ENCODE measurements at regions not wholly inside any gene's neighbourhood (a gene's known extent, or its start where the extent isn't known, plus 50 kb on each side); places are given as distances from the start of the nearest gene placed in this dataset.

- H3K4me3 ChIP-seq (ENCODE audit: low read depth in 1 of 3, low read length in 3 of 3) = no peak overlapping the region
- WGBS = 87% methylated on average over 5 of the region's 5 CpGs
- TF ChIP-seq, protein P1, sequence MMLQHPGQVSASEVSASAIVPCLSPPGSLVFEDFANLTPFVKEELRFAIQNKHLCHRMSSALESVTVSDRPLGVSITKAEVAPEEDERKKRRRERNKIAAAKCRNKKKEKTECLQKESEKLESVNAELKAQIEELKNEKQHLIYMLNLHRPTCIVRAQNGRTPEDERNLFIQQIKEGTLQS (IDR thresholded peaks at IDR 0.05) = no peak
- TF ChIP-seq REST (IDR thresholded peaks at IDR 0.05) (no peak), SP1 (IDR thresholded peaks at IDR 0.05) (no peak), TAF1 (conservative IDR thresholded peaks at IDR 0.05) (no peak), FOXA2 (IDR thresholded peaks at IDR 0.05) (no peak)
- no peaks in the 10 kb centered on the region for H3K36me3 ChIP-seq (ENCODE audit: control insufficient read depth in 4 of 4, insufficient read depth in 3 of 4, low read depth in 1 of 4, low read length in 3 of 4)
- no peak overlapping the region for H3K9ac ChIP-seq (ENCODE audit: low read depth in 1 of 2, low read length in 2 of 2)
- H3K4me1 ChIP-seq (ENCODE audit: control insufficient read depth in 4 of 4, insufficient read depth in 4 of 4, low read length in 3 of 4) = peaks cover 0 to 4% (median 1%) of the 10 kb centered on the region in 4 donors
- no peaks in the 10 kb centered on the region for H3K9me3 ChIP-seq (ENCODE audit: control insufficient read depth in 4 of 4, low read length in 3 of 4)
- H3K27me3 ChIP-seq (ENCODE audit: control insufficient read depth in 4 of 4, insufficient read depth in 4 of 4, low read length in 3 of 4) = no peaks in the 10 kb centered on the region
- DNase-seq (ENCODE audit: low spot score) = no peak
- no peak overlapping the region for H3K27ac ChIP-seq (ENCODE audit: low read depth in 1 of 2, low read length in 2 of 2)
These were observed 73.6 kb upstream of the GRK3 start for GRCh38 chr22:25490896-25491295.

GRCh38 chr22:25492162-25492561, 72.3 kb upstream of the GRK3 start:
- no peaks in the 10 kb centered on the region for H3K9me3 ChIP-seq (ENCODE audit: control insufficient read depth in 4 of 4, low read length in 3 of 4)
- no peaks in the 10 kb centered on the region for H3K36me3 ChIP-seq (ENCODE audit: control insufficient read depth in 4 of 4, insufficient read depth in 3 of 4, low read depth in 1 of 4, low read length in 3 of 4)
- H3K4me3 ChIP-seq (ENCODE audit: low read depth in 1 of 3, low read length in 3 of 3) = no peak overlapping the region
- no peak for TF ChIP-seq RXRA (IDR thresholded peaks at IDR 0.05)
- no peak for TF ChIP-seq SP1 (IDR thresholded peaks at IDR 0.05)
- TF ChIP-seq, protein P1 (IDR thresholded peaks at IDR 0.05) = no peak
- TF ChIP-seq CTCF (IDR thresholded peaks at IDR 0.05; ENCODE audit: low read depth, low read length, missing input control) = no peak
- no peak for TF ChIP-seq YY1 (IDR thresholded peaks at IDR 0.05)
- no peak for TF ChIP-seq REST (IDR thresholded peaks at IDR 0.05)
- TF ChIP-seq EGR1 (IDR thresholded peaks at IDR 0.05; ENCODE audit: low read depth in 2 of 2) = no peak
- TF ChIP-seq, protein P2, sequence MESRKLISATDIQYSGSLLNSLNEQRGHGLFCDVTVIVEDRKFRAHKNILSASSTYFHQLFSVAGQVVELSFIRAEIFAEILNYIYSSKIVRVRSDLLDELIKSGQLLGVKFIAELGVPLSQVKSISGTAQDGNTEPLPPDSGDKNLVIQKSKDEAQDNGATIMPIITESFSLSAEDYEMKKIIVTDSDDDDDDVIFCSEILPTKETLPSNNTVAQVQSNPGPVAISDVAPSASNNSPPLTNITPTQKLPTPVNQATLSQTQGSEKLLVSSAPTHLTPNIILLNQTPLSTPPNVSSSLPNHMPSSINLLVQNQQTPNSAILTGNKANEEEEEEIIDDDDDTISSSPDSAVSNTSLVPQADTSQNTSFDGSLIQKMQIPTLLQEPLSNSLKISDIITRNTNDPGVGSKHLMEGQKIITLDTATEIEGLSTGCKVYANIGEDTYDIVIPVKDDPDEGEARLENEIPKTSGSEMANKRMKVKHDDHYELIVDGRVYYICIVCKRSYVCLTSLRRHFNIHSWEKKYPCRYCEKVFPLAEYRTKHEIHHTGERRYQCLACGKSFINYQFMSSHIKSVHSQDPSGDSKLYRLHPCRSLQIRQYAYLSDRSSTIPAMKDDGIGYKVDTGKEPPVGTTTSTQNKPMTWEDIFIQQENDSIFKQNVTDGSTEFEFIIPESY (IDR thresholded peaks at IDR 0.05) = no peak
- no peak for TF ChIP-seq FOXA2 (IDR thresholded peaks at IDR 0.05)
- no peak for TF ChIP-seq JUND (IDR thresholded peaks at IDR 0.05)
- TF ChIP-seq MAX (IDR thresholded peaks at IDR 0.05) = no peak
- TF ChIP-seq TAF1 (conservative IDR thresholded peaks at IDR 0.05) = no peak
- TF ChIP-seq FOXA1 (IDR thresholded peaks at IDR 0.05) = no peak
- no peak for TF ChIP-seq GABPA (IDR thresholded peaks at IDR 0.05 in 1 of 2, conservative IDR thresholded peaks at IDR 0.05 in 1 of 2)
- no peak for TF ChIP-seq NR2F2 (IDR thresholded peaks at IDR 0.05)
- no peak for TF ChIP-seq HNF4A (conservative IDR thresholded peaks at IDR 0.05)
- TF ChIP-seq RAD21 (IDR thresholded peaks at IDR 0.05) = no peak
- no peak for TF ChIP-seq HNF4G (IDR thresholded peaks at IDR 0.05)
- H3K4me1 ChIP-seq (ENCODE audit: control insufficient read depth in 4 of 4, insufficient read depth in 4 of 4, low read length in 3 of 4) = peaks cover 0 to 4% (median 1%) of the 10 kb centered on the region in 4 donors
- no peak for DNase-seq (ENCODE audit: low spot score)
- H3K27me3 ChIP-seq (ENCODE audit: control insufficient read depth in 4 of 4, insufficient read depth in 4 of 4, low read length in 3 of 4) = no peaks in the 10 kb centered on the region
- H3K27ac ChIP-seq (ENCODE audit: low read depth in 1 of 2, low read length in 2 of 2) = no peak overlapping the region
- no peak overlapping the region for H3K9ac ChIP-seq (ENCODE audit: low read depth in 1 of 2, low read length in 2 of 2)
